NCI-H2227 (cell line): ENCODE measurements at regions not wholly inside any gene's neighbourhood (a gene's known extent, or its start where the extent isn't known, plus 50 kb on each side); places are given as distances from the start of the nearest gene placed in this dataset.

Experiments used
- DNase-seq: peaks from one replicate; lab custom pipeline; 2025; ENCODE audit not compliant: unreplicated experiment; lab: John Stamatoyannopoulos, UW

DNA sequence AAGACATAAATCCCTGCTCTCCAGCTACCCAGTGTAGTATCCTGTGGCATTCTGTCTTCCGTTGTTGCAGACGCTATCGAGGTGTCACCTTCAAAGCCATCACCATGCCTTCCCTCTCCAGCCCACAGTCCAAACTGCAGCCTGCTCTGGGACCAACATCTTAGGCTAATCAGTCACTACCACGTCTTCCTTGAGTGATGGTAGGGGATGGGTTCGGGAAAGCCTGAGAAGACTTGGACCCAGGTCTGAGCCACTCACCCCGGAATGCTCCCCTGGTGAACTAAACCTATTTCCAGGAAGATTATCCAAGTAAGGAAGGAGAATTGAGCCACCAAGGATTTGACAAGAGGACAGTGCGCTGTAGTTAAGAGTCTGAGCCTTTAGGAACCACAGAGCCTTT is 52.9 kb upstream of the IRX1 start:
- DNase-seq, result no peak

DNA sequence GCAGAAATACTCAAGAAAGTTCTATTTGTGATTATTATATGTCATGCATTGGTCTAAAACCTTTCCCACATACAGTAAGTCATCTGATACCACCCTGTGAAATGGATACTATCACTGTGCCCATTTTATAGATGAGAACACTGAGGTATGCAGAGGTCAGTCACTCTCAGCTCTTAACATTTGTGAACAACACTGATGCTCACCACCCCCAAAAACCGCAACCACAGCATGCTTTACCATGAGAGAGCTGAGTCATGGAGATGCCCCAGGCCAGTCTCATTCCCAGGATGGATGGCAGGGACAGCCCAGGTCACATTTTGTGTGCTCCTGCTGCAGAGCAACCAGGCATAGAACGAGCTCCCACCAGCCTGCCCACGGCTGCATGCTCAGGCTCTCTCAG is 53.5 kb upstream of the IRX1 start:
- no peak for DNase-seq

DNA sequence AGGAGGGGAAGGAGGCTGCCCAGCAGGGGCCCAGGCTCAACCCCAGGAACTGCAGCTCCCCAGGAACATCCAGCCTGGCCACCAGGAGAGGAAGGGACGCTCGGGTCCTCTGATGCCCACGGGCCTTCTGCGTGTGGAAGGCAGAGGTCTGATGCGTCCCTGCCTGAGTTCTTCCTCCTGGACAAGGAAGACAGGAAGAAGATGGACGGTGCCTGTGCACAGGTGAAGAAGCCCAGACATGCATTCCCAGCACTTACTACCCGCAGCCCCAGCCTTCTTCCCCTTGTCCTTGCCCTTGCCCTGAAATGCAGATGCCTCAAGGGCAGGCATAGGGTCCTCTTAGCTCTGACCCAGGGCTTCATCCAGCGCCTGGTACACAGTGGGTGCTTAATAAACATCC is 56.7 kb upstream of the IRX1 start:
- DNase-seq, result no peak

DNA sequence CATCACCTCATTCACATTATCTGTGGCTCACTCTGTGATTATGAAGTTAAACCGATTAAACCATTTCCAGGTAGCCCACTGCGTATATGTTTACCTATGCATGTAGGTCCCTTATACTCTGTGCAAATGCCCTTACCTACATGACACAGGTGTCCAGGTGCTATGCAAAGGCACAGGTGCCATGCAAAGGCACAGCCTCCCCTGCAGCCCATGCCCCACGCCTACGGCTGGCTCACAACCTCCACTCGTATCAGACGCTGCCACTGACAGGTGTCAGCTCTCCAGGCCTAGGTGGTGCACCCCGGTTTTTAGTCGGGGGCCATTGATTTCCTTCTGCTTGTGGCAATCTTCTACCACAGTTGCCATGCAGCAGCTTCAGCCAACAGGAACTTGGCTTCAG is 57.7 kb upstream of the IRX1 start:
- no peak for DNase-seq

DNA sequence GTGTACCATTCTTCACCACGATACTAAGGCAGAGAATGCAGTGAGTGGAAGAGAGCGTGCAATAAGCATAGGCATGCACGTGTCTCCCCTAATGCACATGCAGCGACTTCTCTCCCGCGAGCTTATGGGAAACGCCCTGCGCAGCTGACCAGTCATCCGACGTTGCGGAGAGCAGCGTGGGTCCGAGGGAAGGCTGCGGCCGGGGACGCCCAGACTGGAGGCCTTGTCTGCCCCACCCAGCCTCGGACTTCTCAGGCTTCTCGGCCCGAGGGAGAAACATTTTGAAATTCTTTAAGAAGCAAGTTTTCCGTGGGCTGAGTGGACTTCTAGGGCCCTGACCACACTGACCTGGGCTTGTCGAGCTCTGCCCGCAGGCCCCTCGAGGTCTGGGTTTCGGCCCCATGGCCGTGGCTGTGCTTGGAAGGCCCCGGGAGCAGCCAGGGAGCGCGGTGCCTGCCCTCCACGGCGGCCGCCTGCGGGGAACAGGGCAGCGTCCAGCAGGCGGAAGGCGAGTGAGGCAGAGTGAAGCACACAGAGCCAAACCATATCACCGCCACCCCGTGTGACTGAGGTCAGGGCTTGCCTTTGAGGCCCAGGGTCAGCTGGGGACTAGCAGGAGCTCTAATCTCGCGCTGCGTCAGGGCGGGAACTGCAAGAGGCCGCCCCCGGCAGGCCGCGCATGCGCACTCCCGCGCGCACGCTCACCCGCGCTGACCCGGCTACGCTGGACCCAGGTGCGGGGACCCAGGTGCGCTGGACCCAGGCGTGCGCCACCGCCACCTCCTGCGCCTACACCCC is 60.0 kb upstream of the IRX1 start:
- no peak for DNase-seq

DNA sequence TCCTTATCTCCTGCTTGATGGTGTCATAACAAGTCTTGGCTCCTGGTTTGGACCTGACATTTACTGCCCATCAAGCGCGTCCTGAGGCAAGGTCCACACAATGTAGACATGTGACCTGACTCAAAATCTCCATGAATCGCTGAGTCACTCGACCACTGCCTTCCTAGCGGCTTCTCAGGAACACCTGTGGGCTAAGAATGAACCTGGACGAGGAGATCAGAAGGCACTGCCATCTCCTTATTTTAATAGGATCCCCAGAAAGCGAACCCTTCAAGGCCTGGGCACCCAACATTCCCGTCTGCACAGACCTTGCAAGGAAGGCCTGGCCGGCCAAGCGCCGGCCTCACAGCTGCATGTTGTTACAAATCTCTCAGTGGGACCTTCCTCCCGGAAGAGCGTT is 60.6 kb upstream of the IRX1 start:
- no peak for DNase-seq

DNA sequence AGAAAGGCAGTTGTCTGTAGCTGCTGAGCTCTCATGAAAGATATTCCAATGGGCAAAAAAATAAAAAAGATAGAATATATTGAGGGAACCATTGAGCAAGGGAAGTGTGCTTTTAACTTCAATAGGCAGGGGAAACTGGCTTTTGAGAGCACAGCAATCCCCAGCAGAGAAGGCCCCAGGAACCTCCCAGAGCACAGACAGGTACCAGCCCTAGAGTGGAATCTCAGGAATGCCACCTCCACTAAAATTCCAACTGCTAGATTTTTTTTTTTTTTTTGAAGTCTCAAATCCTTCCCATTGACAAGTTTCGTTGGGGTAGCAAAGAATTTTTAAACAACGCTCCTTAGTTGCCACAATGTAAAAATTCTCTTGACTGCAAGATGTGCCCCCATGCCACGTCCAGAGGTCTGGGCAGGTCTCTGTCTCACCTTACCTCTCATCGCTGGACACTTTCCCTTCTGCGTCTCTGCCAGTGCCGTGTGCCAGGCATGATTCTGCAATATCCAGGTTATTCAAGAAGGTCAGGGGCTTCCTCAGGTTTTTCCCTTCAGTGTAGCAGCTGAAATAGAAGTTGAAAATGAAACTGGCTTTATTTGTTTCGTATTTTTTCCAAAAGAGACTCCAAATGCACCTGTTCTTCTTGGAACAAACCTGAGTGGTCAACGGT is 64.2 kb upstream of the IRX1 start:
- DNase-seq, result no peak

DNA sequence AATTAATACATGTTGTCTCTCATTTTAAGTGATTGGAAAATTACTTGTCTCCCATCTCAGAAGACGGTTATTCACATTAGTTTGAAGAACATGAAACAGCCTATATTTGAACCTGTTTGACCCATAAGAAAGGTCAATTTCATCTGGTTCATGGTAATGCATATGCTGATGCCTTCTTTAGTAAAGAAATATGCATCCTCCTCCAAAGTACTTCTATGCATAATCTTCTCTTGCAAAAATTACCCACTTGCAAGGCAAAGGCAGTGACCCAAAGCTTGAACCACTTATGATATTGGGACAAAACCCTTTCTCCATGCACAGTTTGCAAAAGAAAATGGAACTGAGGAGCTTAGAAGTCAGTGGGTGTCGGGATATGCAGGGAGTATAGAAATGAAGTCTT is 65.4 kb upstream of the IRX1 start:
- no peak for DNase-seq

DNA sequence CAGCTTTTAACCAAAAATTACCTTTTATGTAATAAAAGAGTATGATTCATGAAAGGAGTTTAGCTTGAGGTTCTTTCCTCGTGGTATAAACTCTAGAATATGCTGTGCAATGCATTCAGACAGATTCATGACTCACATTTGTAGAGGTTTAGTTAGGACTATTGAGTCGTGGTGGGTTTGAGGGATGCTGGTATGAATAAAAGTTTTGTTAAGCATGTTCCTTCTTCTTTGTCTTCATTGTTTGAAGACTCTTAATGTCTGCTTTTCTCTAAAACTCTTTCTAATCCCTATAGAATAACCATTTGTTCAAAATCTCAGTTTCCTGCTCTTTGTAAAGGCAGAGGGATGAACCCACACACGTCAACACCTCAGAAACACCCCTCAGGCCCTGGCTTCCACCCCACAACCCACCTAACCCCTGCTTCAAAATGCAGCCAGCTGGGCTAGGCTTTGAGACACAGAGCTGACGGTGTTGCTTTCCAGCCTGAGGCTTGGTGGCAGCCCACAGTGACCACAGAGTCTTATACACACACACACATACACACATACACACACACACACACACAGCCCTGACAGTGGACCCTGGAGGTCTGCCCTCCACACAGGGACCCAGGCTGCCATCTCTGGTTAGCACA is 69.0 kb upstream of the IRX1 start:
- no peak for DNase-seq

DNA sequence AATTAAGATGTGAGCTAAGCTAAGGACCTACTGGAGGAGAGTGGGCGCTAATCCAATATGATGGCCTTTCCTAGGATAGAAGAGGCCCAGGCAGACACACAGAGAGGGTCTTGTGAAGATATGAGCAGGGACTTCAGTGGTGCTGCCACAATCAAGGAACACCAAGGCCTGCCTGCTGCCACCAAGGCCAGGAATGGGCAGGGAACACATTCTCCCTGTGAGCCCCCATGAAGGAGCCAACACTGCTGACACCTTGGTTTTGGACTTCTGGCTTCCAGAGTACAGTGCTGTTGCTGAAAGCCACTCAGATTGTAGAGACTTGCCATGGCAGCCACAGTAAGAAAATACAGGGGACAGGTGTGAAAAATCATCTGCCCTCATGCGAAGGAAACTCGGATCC is 73.1 kb upstream of the IRX1 start:
- no peak for DNase-seq

DNA sequence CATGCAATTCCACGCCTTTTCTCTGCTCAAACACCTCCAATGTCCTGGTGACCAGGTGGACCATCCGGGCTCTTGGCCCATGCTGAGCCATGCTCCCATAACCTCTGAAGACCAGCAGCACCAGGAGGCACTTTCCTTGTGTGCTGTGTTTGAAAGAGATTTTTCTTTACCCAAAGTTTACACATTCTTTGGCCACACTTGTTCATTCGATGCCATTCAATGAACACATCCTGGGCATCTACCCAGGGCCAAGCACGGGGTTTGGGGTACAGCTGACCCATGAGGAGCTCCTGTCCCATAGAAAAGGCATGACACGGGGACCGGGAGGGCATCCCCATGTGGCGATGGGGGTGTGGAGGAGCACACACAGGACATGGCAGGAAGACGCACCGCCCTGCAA is 77.1 kb upstream of the IRX1 start:
- DNase-seq, result no peak

DNA sequence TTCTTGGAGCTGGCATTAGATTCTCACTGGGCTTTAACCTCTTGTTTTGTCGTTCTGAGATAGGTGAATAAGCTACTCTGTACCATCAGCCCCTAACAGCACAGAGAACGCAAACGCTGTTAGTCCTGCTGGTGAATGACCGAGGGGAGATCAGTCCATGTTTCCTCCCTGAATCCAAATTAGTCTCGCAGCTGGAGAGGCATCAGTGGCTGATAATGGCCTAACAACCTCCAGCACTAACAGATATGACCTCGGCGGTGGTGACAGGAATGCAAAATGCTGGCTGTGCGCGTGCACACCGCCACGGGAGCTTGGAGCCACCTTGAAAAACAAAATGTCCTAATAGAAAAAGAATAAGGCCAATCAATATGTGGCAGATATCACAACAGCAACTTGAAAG is 77.6 kb upstream of the IRX1 start:
- DNase-seq, result no peak

DNA sequence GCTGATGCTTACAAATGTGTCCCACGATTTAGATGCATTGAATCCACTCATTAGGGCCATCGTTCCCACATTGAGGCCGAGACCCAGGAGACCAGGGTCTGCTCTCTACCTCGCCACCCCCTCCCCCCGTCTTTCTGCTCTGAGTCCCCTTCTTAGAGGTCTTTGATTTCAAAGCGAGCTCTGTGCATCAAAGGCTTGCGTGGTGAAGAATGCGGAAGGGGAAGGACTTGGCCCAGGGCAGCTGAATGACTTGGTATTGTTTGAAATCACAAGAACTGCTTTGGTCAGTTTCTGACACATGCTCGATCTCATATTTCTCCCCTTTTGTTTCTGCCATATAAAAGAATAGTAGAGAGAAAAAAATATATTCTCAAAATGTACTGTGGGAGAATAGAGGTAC is 78.3 kb upstream of the IRX1 start:
- no peak for DNase-seq

DNA sequence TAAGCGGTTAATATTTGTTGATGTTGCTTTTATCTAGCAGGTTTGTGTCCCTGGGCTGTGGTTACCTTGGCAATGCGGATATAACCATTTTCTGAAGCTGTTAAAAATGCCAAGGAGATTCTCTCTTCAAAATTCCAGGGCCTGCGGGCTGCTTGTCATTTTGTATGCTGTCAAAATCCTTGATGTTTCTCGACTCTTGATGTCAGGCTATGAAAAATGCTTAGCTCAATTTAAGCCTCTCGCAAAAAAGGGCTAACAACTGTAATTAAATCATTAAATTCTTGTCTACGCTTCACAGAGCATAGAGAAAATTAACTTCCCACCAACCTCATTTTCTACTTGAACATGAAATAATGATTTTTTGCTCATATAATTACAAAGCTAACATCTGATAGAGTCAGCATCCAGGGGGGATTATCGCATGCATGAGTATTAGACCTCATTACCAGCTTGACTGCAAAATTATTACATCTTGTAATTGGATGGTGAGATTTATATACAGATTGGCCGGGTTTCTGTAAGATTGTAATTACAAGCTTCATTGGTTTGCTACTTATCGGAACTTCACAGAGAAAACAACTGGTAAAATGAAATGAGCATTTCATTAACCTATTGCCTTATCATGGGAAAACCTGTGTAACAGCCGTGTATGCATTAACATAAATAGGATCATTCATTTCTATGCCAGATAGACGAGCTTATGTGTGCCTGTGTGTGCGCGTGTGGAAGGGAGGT is 83.1 kb upstream of the IRX1 start:
- DNase-seq, result no peak

DNA sequence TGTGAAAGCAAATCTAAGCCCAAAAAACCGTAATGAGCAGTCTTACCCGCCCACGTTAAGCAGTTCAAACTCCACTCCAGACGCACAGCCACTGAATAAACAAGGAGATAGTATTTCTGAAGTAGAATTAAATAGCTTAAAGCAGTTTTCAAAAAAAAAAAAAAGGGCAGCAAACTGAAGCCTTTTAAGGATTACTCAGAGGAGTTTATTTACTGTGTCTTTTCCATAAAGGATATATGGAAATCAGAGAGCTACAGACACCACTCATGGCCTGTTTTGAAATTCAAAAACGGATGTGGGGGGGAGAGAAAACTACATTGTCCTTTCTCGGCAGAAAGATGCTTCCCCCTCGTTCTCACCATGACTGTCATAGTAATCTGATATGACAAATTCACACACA is 83.7 kb upstream of the IRX1 start:
- no peak for DNase-seq

DNA sequence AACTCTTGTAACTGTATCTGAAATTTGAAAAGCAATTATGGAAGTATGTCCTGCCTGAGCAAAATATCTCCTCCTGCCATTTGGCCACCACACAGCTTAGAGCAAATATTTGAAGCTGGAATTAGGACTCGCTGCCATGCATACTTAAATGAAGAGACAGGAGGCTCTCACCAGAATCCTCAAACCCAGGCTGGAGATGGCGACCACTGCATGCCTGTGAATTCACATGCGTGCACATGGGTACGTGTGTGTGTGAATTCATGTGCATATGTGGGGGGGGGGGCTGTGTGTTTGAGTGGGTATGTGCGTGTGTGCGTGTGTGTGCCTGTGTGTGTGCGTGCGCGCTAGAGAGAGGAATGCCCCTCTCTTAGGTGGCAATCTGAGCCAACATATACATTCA is 84.1 kb upstream of the IRX1 start:
- DNase-seq, result no peak

DNA sequence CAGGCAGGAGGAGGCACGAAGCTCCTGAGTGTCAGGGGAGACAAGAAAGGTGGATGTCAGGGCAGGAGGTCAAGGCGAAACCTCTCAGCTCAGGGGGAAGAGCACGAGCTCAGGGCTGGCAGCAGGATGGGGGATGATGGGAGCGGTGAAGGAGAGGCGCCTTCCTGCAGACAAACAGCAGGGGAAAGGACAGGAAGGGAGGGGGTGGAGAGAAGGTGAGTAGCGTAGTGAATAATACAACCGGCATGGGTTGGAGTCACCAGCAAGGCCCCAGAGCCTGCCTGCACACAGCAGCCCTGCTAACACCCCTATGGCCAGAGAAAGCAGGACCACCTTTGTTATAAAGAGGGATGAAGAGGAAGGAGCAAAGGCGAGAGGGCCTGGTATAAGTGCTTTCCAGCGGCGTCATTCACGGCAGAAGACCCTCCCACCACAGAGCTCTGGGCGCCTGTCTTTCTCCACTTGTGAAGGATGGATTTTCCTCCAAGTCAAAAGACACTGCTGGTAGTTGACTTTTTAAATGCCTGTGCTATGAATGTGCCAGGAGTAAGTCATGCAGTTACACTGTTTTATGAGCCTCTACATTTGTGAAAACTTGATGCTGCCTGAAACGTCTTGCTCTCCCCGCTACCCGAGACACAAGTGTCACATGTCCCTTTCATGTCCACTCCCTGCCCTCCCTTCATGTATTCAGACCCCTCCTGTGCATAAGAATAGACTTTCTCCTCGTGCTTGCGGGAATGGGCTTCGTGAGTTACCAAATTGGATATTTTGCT is 84.8 kb upstream of the IRX1 start:
- DNase-seq, result no peak

DNA sequence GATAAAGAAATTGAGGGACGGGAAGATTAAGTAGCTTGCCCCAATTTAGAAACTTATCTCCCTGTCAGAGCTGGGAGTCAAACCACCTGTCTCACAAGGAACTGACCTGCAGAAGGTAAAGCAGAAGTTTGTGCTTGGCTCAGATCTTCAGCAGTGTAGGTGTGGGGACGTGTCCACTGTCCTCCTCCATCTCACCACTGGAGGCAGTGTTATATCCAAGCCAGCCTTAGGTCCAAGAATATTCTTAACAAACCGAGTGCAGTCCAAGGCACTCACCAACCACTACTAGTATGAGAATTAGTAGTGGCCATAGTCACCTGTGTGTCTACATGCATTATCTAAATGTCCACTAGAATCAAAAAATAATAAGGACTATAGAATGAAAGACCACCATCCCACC is 86.3 kb upstream of the IRX1 start:
- no peak for DNase-seq

DNA sequence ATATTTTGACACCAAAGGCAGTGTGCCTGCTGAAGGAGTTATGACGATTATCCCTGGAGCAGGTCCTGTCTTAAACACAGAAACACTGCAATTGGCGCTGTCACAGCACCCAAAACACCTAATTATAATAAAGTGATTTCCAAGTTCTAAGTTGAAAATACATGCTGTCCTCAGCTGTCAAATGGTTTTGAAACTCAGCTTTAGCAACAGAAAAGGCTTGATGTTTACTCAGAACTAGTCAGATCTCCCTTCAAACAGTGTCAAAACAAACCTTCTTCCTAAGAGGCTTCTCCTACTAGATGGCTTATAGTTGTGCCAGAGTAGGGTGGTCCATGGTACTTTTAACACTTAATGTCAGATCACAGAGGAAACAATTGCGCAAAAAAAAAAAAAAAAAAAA is 87.2 kb upstream of the IRX1 start:
- no peak for DNase-seq

DNA sequence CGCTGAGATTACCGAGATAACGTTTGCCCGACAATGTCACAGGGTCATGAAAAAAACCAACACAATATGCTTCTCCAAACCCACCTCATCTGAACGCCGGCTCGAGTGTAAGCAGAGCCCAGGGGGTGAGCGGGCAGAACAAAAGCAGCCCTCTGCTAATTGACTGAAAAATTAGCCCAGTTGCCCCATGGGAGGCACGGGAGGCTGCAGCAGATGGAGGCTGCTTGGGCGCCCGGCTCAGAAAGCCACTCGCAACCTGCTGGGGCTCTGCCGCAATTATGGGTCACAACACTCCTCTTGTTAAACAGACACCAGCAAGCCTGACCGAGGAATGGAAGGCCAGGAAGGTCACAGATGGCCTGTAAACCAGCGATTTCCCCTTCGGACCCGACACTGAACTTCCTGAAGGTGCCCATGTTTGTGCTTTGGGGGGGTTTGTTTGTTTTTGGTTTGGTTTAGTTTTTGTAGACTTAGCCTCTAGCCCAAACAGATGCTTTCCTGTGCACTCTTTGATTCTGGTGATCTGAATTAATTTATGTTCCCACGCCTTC is 104.6 kb upstream of the IRX1 start:
- DNase-seq, result no peak
